SK-N-SH (cell line): ENCODE measurements at regions not wholly inside any gene's neighbourhood (a gene's known extent, or its start where the extent isn't known, plus 50 kb on each side); places are given as distances from the start of the nearest gene placed in this dataset.
"Not testable (repeated sequence)": the region's sequence is repeated elsewhere in the genome, so short reads cannot be mapped to it uniquely, and the experiment has no call there.

ENCODE experiments used
- CTCF ChIA-PET: fragments of 300-600, 350-600 bp; formaldehyde crosslinking; extraction: SDS; loops from one replicate; lab custom pipeline; 2021; lab: Yijun Ruan, JAX
- POLR2A ChIA-PET: fragments of 350-600 bp; sonication (Branson Sonifier 250); formaldehyde crosslinking; extraction: SDS; loops from one replicate; lab custom pipeline; 2020; ENCODE audit warnings: antibody characterized with exemption, inconsistent platforms; lab: Yijun Ruan, JAX
- DNase-seq: peaks from one replicate; pipeline ENCODE4 v3.0.0; 2012
- H2AFZ ChIP-seq: fragments of 200-600 bp; sonication (generic); 2 replicates; pipeline ENCODE4 v1.8.1; 2016; ENCODE audit warnings: antibody characterized with exemption, mild to moderate bottlenecking, low read depth
- H3F3A ChIP-seq: fragments of 200-600 bp; sonication (generic); replicated peaks from 2 replicates; pipeline ENCODE3; 2016; ENCODE audit warnings: antibody characterized with exemption, mild to moderate bottlenecking; ENCODE audit not compliant: insufficient read depth
- H3K27ac ChIP-seq, 2 experiments: fragments of 200-500 bp in 1 of 2; fragments of 200-600 bp in 1 of 2; sonication (Bioruptor generic) in 1 of 2; sonication (generic), shearing (Covaris generic) in 1 of 2; 2 replicates each; pipeline versions ENCODE4 v1.5.1 to v1.6.1; 2014 to 2016; ENCODE audit warnings: low read depth in 2 of 2, inconsistent platforms in 1 of 2, low read length in 1 of 2, mild to moderate bottlenecking in 1 of 2, mixed read lengths in 1 of 2
- H3K27me3 ChIP-seq: fragments of 200-600 bp; sonication (generic), shearing (Covaris generic); 2 replicates; pipeline ENCODE4 v1.6.1; 2016; ENCODE audit warnings: mixed run types; ENCODE audit not compliant: insufficient read depth
- H3K36me3 ChIP-seq, 2 experiments: fragments of 200-500 bp in 1 of 2; fragments of 200-600 bp in 1 of 2; sonication (Bioruptor generic) in 1 of 2; sonication (generic) in 1 of 2; replicated peaks in 1 of 2; 2 replicates each; pipeline versions ENCODE3 to v1.5.1; 2014 to 2016; ENCODE audit warnings: low read length in 1 of 2, mild to moderate bottlenecking in 1 of 2; ENCODE audit not compliant: insufficient read depth in 2 of 2, control insufficient read depth in 1 of 2
- H3K4me1 ChIP-seq, 2 experiments: fragments of 200-500 bp in 1 of 2; fragments of 200-600 bp in 1 of 2; sonication (Bioruptor generic) in 1 of 2; sonication (generic), shearing (Covaris generic) in 1 of 2; 2 replicates each; pipeline versions ENCODE4 v1.5.1 to v1.6.1; 2014 to 2016; ENCODE audit warnings: low read depth in 1 of 2, low read length in 1 of 2, mixed run types in 1 of 2; ENCODE audit not compliant: insufficient read depth in 2 of 2, control insufficient read depth in 1 of 2
- H3K4me2 ChIP-seq: fragments of 200-600 bp; sonication (generic), shearing (Covaris generic); 2 replicates; pipeline ENCODE4 v1.6.1; 2017; ENCODE audit warnings: mixed run types
- H3K4me3 ChIP-seq, 2 experiments: fragments of 200-500 bp in 1 of 2; fragments of 200-600 bp in 1 of 2; sonication (Bioruptor generic) in 1 of 2; sonication (generic), shearing (Covaris generic) in 1 of 2; 2 replicates each; pipeline versions ENCODE4 v1.5.1 to v1.8.1; 2014 to 2016; ENCODE audit warnings: low read depth in 2 of 2, inconsistent platforms in 1 of 2, low read length in 1 of 2, mild to moderate bottlenecking in 1 of 2, mixed read lengths in 1 of 2, moderate library complexity in 1 of 2
- H3K79me2 ChIP-seq: fragments of 200-600 bp; sonication (generic); 2 replicates; pipeline ENCODE4 v1.8.1; 2017; ENCODE audit warnings: mild to moderate bottlenecking; ENCODE audit not compliant: insufficient read depth
- H3K9ac ChIP-seq: fragments of 200-600 bp; sonication (generic); 2 replicates; pipeline ENCODE4 v1.6.1; 2017; ENCODE audit warnings: mixed run types
- H3K9me2 ChIP-seq: fragments of 200-600 bp; sonication (generic); 2 replicates; pipeline ENCODE4 v1.6.1; 2017; ENCODE audit warnings: mixed run types
- H3K9me3 ChIP-seq: fragments of 200-600 bp; sonication (generic); 2 replicates; pipeline ENCODE4 v1.6.1; 2017; ENCODE audit warnings: mixed run types, mild to moderate bottlenecking, moderate library complexity
- H4K20me1 ChIP-seq: fragments of 200-600 bp; sonication (generic); 2 replicates; pipeline ENCODE4 v1.6.1; 2017; ENCODE audit warnings: mild to moderate bottlenecking, mixed run types; ENCODE audit not compliant: insufficient read depth
- CTCF ChIP-seq: fragments of 200-600 bp; sonication (generic); IDR thresholded peaks from 2 replicates; pipeline ENCODE4 v1.6.1; 2017; ENCODE audit warnings: antibody characterized with exemption, mild to moderate bottlenecking, moderate library complexity
- ELF1 ChIP-seq: IDR thresholded peaks from 2 replicates; pipeline ENCODE4 v1.4.0; 2012
- FOXM1 ChIP-seq: IDR thresholded peaks from 2 replicates; pipeline ENCODE4 v1.4.0; 2012; ENCODE audit warnings: low read depth, mild to moderate bottlenecking
- GABPA ChIP-seq: IDR thresholded peaks from 2 replicates; pipeline ENCODE4 v1.4.0; 2012; ENCODE audit warnings: low read depth, mild to moderate bottlenecking
- NRF1 ChIP-seq: IDR thresholded peaks from 2 replicates; pipeline ENCODE4 v1.6.1; 2012; ENCODE audit warnings: low read depth, mild to moderate bottlenecking, low read length
- POLR2AphosphoS5 ChIP-seq: IDR thresholded peaks from 2 replicates; pipeline ENCODE4 v1.6.1; 2012; ENCODE audit warnings: low read depth, low read length
- RAD21 ChIP-seq: IDR thresholded peaks from 2 replicates; pipeline ENCODE4 v1.6.1; 2012; ENCODE audit warnings: mild to moderate bottlenecking, low read length
- RFX5 ChIP-seq: IDR thresholded peaks from 2 replicates; pipeline ENCODE4 v1.6.1; 2012; ENCODE audit warnings: mild to moderate bottlenecking, improper control_type of control experiment, low read length
- TCF12 ChIP-seq: IDR thresholded peaks from 2 replicates; pipeline ENCODE4 v1.4.0; 2012
- USF1 ChIP-seq: IDR thresholded peaks from 2 replicates; pipeline ENCODE4 v1.4.0; 2012; ENCODE audit warnings: low read depth, borderline replicate concordance
- USF2 ChIP-seq: fragments of 150-350 bp; IDR thresholded peaks from 2 replicates; pipeline ENCODE4 v1.6.1; 2017; ENCODE audit warnings: antibody characterized with exemption, low read length, low read depth, borderline replicate concordance
- ZBTB33 ChIP-seq: IDR thresholded peaks from 2 replicates; pipeline ENCODE4 v1.4.0; 2012; ENCODE audit warnings: low read depth, borderline replicate concordance
- WGBS: methylation state at CpG from one replicate; pipeline ENCODE4 v1.1.6; 2017; ENCODE audit warnings: low lambda C conversion rate; 5-methylcytosine and 5-hydroxymethylcytosine counted together
- TF ChIP-seq, protein P1 (sequence below): IDR thresholded peaks from 2 replicates; pipeline ENCODE4 v1.6.1; 2012; ENCODE audit warnings: mild to moderate bottlenecking, low read depth, low read length, moderate library complexity

GRCh38 chr20:33936656-33937055, 57.1 kb upstream of the RALY start:
- POLR2A ChIA-PET: no interaction called here
- CTCF ChIA-PET: interaction anchor here (1.1 to 1.6 kb wide), 3 partner anchors 8 to 86 kb away, joined by 3 to 5 read pairs (median 3); no protein-coding TSS in a partner anchor
- H3K9me2 ChIP-seq: no peaks in the 10 kb centered on the region
- no peak overlapping the region for H3K9ac ChIP-seq
- WGBS: 87% methylated on average over 5 of the region's 5 CpGs
- no peak overlapping the region for H3K27ac ChIP-seq
- no peak for DNase-seq
- no peak for TF ChIP-seq POLR2AphosphoS5
- TF ChIP-seq, protein P1, sequence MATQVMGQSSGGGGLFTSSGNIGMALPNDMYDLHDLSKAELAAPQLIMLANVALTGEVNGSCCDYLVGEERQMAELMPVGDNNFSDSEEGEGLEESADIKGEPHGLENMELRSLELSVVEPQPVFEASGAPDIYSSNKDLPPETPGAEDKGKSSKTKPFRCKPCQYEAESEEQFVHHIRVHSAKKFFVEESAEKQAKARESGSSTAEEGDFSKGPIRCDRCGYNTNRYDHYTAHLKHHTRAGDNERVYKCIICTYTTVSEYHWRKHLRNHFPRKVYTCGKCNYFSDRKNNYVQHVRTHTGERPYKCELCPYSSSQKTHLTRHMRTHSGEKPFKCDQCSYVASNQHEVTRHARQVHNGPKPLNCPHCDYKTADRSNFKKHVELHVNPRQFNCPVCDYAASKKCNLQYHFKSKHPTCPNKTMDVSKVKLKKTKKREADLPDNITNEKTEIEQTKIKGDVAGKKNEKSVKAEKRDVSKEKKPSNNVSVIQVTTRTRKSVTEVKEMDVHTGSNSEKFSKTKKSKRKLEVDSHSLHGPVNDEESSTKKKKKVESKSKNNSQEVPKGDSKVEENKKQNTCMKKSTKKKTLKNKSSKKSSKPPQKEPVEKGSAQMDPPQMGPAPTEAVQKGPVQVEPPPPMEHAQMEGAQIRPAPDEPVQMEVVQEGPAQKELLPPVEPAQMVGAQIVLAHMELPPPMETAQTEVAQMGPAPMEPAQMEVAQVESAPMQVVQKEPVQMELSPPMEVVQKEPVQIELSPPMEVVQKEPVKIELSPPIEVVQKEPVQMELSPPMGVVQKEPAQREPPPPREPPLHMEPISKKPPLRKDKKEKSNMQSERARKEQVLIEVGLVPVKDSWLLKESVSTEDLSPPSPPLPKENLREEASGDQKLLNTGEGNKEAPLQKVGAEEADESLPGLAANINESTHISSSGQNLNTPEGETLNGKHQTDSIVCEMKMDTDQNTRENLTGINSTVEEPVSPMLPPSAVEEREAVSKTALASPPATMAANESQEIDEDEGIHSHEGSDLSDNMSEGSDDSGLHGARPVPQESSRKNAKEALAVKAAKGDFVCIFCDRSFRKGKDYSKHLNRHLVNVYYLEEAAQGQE: no peak
- TF ChIP-seq USF1: no peak
- no peak for TF ChIP-seq ELF1
- TF ChIP-seq, all 33 proteins: peak for 0
- H3K27me3 ChIP-seq: no peaks in the 10 kb centered on the region
- no peaks in the 10 kb centered on the region for H3F3A ChIP-seq
- H3K36me3 ChIP-seq: no peaks in the 10 kb centered on the region
- no peaks in the 10 kb centered on the region for H3K4me1 ChIP-seq
- H3K4me3 ChIP-seq: no peak overlapping the region
- H4K20me1 ChIP-seq: no peaks in the 10 kb centered on the region
- H3K9me3 ChIP-seq: no peaks in the 10 kb centered on the region
- H2AFZ ChIP-seq: no peak overlapping the region
- H3K4me2 ChIP-seq: no peak overlapping the region
- H3K79me2 ChIP-seq: no peaks in the 10 kb centered on the region

- H3K9me3 ChIP-seq, H3K9me2 ChIP-seq, H3K27ac ChIP-seq, H3K4me3 ChIP-seq, DNase-seq, H2AFZ ChIP-seq, H3K79me2 ChIP-seq, H3K9ac ChIP-seq, H3K4me1 ChIP-seq, H4K20me1 ChIP-seq, H3F3A ChIP-seq, H3K36me3 ChIP-seq, H3K4me2 ChIP-seq, H3K27me3 ChIP-seq, POLR2A ChIA-PET: not testable (repeated sequence)
- 76% methylated on average over 5 of the region's 5 CpGs for WGBS
- CTCF ChIA-PET: interaction anchor here (2.0 kb wide), 1 partner anchor 11 kb away, joined by 4 read pairs; no protein-coding TSS in a partner anchor
These were observed 54.7 kb upstream of the RALY start for GRCh38 chr20:33939031-33939430.

DNA sequence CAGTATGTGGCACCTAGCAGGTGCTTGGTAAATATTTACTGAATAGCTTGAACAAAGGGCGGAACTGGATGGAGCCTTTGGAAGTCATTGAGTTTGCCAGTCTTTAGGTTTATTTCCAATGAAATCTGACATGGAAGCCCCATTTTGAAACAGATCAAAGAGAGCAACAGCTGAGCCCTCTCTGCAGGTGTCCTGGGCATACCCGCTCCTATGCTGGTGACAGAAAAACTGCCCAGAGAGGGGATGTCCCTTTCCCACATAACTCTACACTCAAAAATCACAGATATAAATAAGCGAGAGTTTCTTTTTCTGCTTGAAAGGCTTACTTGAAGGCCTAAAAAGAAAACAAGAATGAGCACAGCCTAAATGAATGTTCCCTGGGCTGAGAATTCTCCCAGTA, 53.0 kb upstream of the RALY start:
- H3K27me3 ChIP-seq: no peaks in the 10 kb centered on the region
- H2AFZ ChIP-seq: no peak overlapping the region
- no peak overlapping the region for H3K27ac ChIP-seq
- 82% methylated on average over 3 of the region's 3 CpGs for WGBS
- H3K4me2 ChIP-seq: no peak overlapping the region
- H4K20me1 ChIP-seq: no peaks in the 10 kb centered on the region
- TF ChIP-seq ZBTB33 (no peak), TCF12 (no peak), GABPA (no peak), RAD21 (no peak), FOXM1 (no peak), NRF1 (no peak), RFX5 (no peak), CTCF (no peak), USF2 (no peak)
- no peaks in the 10 kb centered on the region for H3K79me2 ChIP-seq
- no peak overlapping the region for H3K9ac ChIP-seq
- H3K4me3 ChIP-seq: no peak overlapping the region
- ChIA-PET POLR2A (no interaction called here), CTCF (interaction anchor here (1.0 to 1.8 kb wide), 3 partner anchors 13 to 130 kb away, joined by 3 to 5 read pairs (median 3); no protein-coding TSS in a partner anchor)
- H3F3A ChIP-seq: no peaks in the 10 kb centered on the region
- no peaks in the 10 kb centered on the region for H3K9me3 ChIP-seq
- DNase-seq: no peak
- no peaks in the 10 kb centered on the region for H3K9me2 ChIP-seq
- no peaks in the 10 kb centered on the region for H3K4me1 ChIP-seq
- H3K36me3 ChIP-seq: no peaks in the 10 kb centered on the region
